AML-193 (cell line): ENCODE measurements at regions not wholly inside any gene's neighbourhood (a gene's known extent, or its start where the extent isn't known, plus 50 kb on each side); places are given as distances from the start of the nearest gene placed in this dataset.
"Not testable (repeated sequence)": the region's sequence is repeated elsewhere in the genome, so short reads cannot be mapped to it uniquely, and the experiment has no call there.

Experiments
- DNase-seq, 2 experiments: peaks; one replicate each; lab custom pipeline; 2025; lab: John Stamatoyannopoulos, UW

GRCh38 chr5:12745537-12745936 is 841.3 kb upstream of the CTNND2 start:
- no peak for DNase-seq

GRCh38 chr5:12743582-12743981 is 839.3 kb upstream of the CTNND2 start:
- no peak for DNase-seq

GRCh38 chr5:12730354-12730753 is 826.1 kb upstream of the CTNND2 start:
- no peak for DNase-seq

GRCh38 chr5:12716664-12717063 is 812.4 kb upstream of the CTNND2 start:
- no peak for DNase-seq

- DNase-seq, result no peak
These were observed 803.3 kb upstream of the CTNND2 start for GRCh38 chr5:12707560-12707959.

- no peak for DNase-seq
These were observed 800.7 kb upstream of the CTNND2 start for GRCh38 chr5:12704955-12705354.

- DNase-seq, result no peak
These were observed 799.0 kb upstream of the CTNND2 start for GRCh38 chr5:12703254-12703653.

- DNase-seq, result no peak
These were observed 791.4 kb upstream of the CTNND2 start for GRCh38 chr5:12695651-12696050.

- no peak for DNase-seq
These were observed 787.1 kb upstream of the CTNND2 start for GRCh38 chr5:12691330-12691729.

GRCh38 chr5:12690361-12690760 is 786.1 kb upstream of the CTNND2 start:
- no peak for DNase-seq

GRCh38 chr5:12683249-12683648 is 779.0 kb upstream of the CTNND2 start:
- no peak for DNase-seq

GRCh38 chr5:12679731-12680130 is 775.5 kb upstream of the CTNND2 start:
- DNase-seq, result no peak

- DNase-seq, result no peak
These were observed 771.7 kb upstream of the CTNND2 start for GRCh38 chr5:12675959-12676358.

- DNase-seq, result no peak
These were observed 767.9 kb upstream of the CTNND2 start for GRCh38 chr5:12672141-12672540.

- DNase-seq, result no peak
These were observed 765.1 kb upstream of the CTNND2 start for GRCh38 chr5:12669326-12669725.

- DNase-seq, result no peak
These were observed 764.3 kb upstream of the CTNND2 start for GRCh38 chr5:12668564-12668963.

GRCh38 chr5:12667818-12668217 is 763.6 kb upstream of the CTNND2 start:
- not testable (repeated sequence) for DNase-seq

- not testable (repeated sequence) for DNase-seq
These were observed 761.5 kb upstream of the CTNND2 start for GRCh38 chr5:12665772-12666171.

- DNase-seq, result no peak
These were observed 758.5 kb upstream of the CTNND2 start for GRCh38 chr5:12662545-12663314.

- DNase-seq, result no peak
These were observed 757.5 kb upstream of the CTNND2 start for GRCh38 chr5:12661617-12662370.

- DNase-seq, result not testable (repeated sequence)
These were observed 756.2 kb upstream of the CTNND2 start for GRCh38 chr5:12660279-12661107.

- DNase-seq, result no peak
These were observed 755.4 kb upstream of the CTNND2 start for GRCh38 chr5:12659686-12660085.
